ENCODE measurements at regions not wholly inside any gene's neighbourhood (a gene's known extent, or its start where the extent isn't known, plus 50 kb on each side); places are given as distances from the start of the nearest gene placed in this dataset.

DNA sequence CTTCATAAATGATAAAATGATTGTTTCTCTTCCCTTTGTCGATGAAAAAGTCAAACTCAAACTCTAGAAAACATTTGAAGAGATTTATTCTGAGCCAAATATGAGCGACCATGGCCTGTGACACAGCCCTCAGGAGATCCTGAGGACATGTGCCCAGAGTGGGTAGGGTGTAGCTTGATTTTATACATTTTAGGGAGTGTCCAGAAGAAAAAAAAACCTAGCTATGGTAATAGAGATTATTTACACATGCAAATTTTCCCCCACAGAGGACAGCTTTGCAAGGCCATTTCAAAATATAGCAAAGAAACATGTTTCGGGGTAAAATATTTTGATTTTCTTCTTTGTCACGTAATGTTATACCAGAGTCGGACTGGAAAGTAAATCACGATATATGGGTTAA lies 92.4 kb upstream of the TRIB2 start:
- TF ChIP-seq POLR2A (IDR thresholded peaks at IDR 0.05; ENCODE audit: low read depth, low read length) = no peak
- TF ChIP-seq POLR2AphosphoS5 (IDR thresholded peaks at IDR 0.05; ENCODE audit: low read depth, low read length) = no peak
